Activated gamma-delta T cell treated with anti-CD3 and anti-CD28 coated beads, Interleukin-2, amount 50 U/mL, for 16 hours (primary cell): ENCODE measurements at regions not wholly inside any gene's neighbourhood (a gene's known extent, or its start where the extent isn't known, plus 50 kb on each side); places are given as distances from the start of the nearest gene placed in this dataset.
"Not testable (repeated sequence)": the region's sequence is repeated elsewhere in the genome, so short reads cannot be mapped to it uniquely, and the experiment has no call there.

Experiments used
- DNase-seq: peaks from one replicate; pipeline ENCODE4 v3.0.0-alpha.2; 2020; ENCODE audit warnings: low read depth

DNA sequence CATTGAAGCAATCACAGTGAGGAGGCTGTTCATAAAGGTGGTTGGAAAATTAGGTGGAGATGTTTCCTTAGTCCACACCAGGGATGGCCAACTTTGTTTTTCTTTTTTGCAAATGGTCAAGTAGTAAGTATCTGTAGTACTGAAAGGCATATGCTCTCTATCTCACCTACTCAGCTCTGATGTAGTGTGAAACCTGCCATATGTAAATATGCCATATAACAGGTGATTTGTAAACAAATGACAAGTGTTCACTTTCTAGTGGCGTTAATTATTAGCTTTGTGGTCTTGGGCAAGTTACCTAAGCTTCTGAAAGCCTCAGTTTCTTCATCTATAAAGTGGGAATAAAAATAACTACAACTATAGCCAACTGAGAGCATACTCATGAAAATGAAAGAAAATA is 421.4 kb upstream of the LCORL start:
- no peak for DNase-seq

DNA sequence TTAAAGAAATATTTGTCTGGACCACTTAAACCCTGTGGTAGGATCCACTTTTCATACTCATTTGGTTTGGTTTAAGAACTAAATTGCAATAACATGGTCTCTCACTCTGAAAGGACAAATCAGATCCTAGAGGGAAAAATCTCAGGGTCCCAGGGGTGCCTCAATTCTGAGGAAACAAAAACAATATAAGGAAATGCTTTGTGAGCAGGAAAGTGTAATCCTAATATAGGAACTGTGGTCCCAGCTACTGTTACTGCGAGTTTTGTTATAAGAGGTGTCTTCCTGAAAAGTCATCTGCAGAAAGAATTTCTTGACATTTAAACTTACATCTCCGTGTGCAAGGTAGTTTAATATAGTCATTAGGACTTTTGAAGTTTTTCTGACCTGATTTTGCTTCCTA is 420.1 kb upstream of the LCORL start:
- no peak for DNase-seq

DNA sequence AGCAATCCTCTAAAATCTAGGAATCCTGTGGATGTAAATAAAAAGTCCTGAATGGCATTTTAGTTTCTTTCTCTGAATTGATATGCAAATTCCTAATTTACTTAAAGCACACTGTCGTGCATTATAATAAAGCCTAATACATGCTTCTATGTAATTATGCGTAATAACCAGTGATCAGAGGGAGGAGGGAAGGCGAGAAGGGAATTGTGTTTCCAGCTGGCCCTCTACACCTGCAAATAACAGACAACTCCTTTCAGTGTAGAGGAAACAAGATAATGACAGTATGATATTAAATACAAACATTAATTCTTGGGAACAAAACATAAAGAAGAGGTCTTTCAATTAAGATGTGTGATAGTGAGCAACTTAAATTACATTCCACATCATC is 419.6 kb upstream of the LCORL start:
- no peak for DNase-seq

DNA sequence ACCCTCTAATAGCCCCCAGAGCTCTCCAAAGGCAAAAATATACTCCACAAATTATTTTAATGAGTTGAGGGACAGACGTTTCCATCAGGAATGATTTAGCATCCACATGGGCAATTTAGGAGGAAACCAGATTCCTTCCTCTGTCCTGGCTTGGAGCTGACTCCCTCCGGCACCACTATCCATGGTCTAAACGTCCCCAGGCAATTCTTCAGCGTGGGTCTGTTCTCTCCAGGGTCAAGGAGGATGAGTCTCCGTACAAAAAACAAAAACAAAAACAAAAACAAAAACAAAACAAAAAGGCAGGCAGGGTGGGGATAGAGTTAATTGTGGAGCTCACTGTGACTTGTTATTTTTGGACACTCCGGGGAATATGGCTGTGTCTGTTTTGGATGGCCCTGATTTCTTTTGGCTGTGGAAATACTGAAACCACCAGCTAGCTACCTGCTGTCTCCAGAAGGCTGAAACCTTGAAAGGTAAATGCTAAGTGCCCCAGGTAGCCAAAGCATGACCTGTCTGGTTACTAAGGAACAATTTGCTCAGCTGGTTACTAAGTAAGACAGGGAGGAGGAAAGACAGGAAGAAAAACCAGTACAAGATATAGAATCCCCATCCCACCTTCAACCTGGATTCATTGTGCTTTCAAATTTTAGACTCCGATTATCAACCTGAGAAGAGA is 419.1 kb upstream of the LCORL start:
- DNase-seq = no peak

DNA sequence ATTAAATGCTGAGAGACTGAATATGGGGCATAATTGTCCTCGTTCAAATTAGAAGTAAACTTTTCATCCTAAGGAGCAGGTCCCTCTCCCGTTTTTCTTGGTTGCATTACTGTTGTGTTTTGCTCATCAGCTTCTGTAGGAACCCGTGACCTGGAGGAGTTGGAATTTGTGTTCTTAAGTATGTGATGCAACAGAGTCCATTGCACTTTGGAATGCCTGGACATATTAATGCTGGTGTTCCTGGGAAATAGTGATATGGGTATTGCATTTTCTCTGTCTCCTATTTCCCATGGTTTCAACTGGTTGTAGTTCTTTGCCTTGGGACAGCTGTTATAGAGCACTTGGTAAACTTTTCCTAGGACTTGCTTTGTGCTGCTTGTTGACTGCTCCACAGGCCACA is 417.8 kb upstream of the LCORL start:
- no peak for DNase-seq

DNA sequence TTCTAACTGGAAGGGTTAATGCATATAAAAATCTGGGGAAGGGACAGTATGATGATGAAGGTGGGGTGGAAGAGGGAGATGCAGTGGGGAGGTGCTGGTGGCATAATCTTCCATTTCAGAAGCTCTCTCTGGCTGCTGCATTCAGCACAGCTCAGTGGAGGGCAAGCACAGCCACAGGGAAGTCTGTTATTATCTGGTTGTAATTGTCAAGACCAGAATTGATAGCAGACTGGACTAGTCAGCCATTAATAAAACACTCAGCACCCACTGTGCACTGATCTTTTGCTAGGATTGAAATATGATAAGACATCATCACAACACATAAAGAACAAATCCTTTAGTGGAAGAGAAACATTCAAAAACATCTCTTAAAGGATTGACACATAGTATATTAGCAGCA is 414.2 kb upstream of the LCORL start:
- DNase-seq = no peak

DNA sequence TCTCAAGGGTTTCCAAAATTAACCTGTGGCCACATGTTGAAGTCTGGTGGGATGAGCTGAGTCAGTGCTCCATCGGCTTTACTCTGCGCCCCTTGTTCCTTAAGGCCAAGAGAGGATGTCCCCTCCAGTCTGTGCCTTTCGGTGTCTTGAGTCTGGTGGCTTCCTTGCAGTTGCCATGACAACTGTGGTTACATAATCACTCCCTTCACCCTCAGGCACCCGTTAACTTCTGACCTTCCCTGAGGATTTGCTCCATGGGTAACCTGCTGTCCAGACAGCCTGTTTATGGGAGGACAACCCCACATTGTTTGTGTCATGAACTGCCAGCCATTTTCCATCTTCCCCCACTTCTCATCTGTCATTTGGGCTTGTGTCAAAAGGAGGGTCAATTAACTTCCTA is 401.1 kb upstream of the LCORL start:
- no peak for DNase-seq

DNA sequence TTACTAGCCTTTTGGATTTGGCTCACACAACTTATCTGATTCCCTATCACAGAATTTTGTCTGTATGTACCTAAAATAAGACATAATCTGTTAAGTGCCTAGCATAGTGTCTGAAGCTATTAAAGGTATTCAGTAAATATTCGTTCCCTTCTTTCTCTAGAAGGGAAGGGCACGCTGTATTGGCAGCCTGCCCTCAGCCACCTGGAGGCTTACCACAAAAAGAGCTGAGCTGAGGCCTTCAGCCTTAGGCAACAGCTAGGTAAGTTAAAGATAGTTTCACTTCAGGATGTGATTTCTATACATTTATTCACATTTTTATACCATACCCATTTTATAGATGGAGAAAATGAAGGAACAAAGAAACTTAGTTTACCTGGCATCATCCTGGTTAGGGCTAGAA is 400.0 kb upstream of the LCORL start:
- DNase-seq = no peak

DNA sequence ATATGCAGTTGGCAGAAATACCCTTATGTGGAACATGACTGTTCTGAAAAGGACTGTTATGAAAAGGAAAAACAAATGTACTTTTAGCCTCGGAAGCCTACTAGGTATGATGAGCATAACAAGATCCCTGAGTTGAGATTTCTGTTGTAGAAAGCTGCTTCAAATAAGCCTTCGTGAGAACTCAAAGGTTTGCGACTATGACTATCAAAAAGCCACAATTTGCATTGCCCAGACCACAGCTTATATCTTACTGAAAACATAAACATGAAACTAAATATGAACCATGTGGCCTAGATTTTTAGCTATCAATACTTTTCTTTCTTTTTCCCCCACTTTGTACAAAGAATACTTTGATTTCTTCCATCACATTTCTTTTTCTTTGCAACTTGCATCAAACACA is 398.2 kb upstream of the LCORL start:
- no peak for DNase-seq

DNA sequence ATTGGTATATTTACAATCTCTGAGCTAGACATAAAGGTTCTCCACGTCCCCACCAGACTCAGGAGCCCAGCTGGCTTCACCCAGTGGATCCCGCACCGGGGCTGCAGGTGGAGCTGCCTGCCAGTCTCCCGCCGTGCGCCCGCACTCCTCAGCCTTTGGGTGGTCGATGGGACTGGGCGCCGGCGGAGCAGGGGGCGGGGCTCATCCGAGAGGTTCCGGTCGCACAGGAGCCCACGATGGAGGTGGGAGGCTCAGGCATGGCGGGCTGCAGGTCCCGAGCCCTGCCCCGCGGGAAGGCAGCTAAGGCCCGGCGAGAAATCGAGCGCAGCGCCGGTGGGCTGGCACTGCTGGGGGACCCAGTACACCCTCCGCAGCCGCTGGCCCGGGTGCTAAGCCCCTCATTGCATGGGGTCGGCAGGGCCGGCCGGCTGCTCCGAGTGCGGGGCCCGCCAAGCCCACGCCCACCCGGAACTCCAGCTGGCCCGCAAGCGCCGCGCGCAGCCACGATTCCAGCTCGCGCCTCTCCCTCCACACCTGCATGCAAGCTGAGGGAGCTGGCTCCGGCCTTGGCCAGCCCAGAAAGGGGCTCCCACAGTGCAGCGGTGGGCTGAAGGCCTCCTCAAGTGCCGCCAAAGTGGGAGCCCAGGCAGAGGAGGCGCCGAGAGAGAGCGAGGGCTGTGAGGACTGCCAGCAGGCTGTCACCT is 396.8 kb upstream of the LCORL start:
- not testable (repeated sequence) for DNase-seq

DNA sequence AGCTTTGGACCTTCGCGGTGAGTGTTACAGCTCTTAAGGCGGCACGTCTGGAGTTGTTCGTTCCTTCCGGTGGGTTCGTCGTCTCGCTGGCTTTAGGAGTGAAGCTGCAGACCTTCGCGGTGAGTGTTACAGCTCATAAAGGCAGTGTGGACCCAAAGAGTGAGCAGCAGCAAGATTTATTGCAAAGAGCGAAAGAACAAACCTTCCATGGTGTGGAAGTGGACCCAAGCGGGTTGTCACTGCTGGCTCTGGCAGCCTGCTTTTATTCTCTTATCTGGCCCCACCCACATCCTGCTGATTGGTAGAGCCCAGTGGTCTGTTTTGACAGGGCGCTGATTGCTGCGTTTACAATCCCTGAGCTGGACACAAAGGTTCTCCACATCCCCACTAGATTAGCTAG is 396.1 kb upstream of the LCORL start:
- DNase-seq = not testable (repeated sequence)

DNA sequence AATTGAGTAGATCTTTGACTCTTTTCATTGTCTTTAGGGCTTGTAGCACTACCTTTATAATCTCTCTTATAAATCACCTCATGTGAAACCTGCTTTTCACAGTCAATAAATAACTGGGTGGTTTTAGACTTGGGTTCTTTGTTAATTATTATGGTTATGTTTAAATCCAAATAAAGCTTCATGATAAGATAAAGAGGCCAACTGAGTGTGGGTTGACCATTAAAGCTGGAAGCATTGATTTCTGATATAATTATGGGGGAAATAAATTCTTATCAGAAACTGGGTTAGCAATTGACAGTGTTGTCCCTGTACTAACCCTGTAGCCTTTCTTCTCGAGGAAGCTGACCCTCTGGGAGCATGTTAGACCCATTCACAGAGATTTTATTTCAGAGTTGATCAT is 384.7 kb upstream of the LCORL start:
- DNase-seq = no peak

DNA sequence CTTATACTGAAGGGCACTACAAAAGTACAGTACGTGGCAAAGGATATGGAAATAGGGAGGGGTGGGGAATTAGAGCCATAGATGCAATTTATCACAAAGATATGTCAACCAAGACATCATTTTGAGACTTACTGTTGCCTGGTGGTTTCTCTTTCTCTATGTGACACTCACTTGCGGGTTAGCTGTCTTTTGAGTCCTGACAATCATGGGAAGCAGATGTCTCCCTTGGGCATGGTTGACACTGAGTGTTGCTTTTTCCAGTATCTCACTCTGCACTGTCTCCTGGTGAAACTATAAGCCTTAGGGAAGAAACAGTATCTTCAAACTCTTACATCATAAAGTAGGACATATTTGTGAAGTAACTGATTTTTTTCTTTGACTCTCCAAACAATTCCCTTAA is 383.5 kb upstream of the LCORL start:
- DNase-seq = no peak

DNA sequence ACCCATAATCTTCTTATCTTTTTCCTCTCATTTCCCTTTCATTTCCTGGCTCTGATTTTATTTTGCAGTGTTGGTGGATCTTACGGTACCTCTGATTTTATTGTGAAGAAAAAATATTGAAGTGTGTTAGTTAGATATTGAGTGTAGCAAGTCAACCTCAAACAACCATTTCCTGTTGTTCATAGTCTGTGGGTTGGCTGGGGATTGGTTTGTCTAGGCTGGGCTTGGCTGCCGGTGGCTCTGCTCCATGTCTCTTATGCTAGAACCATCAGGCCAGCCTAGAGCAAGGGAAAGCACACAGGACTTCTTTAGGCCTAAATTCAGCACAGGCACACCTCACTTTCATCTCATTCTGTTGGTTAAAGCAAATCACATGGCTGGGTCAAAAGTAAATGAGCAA is 383.1 kb upstream of the LCORL start:
- no peak for DNase-seq

DNA sequence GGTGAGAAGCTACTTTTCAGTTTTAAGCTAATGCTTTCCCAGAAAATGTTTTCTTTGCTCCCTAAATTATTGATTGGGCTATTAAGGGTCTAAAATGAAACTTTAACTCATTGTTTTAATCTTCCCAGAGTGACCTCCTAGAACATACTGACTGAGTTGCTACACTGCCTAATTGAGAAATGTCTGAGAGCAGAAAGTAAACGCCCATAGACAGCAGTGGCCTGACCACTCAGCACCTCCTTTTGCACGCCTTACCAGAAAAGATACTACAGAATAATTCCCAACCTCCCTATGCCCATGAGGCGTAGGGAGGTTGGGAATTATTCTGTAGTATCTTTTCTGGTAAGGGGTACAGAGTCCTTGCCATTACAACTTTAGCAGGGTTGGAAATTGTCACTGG is 381.8 kb upstream of the LCORL start:
- no peak for DNase-seq

DNA sequence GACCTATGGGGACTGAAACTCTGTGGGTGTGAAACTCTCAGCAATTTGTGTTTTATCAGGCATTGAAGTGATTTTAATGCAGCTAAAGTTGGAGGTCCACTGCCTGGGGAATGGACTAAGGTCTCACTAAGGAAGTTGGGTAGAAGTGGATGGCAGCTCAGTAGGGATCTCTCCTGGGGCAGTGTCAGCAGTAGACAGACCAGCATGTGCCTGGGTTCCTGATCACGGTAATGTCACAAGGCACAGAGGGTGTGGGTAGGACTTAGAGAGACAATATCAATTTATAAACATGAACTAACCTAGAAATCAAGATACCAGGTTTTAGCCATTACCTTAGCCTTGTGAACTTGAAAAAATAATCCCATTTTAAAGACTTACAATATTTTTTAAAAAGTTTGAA is 380.3 kb upstream of the LCORL start:
- DNase-seq = no peak

DNA sequence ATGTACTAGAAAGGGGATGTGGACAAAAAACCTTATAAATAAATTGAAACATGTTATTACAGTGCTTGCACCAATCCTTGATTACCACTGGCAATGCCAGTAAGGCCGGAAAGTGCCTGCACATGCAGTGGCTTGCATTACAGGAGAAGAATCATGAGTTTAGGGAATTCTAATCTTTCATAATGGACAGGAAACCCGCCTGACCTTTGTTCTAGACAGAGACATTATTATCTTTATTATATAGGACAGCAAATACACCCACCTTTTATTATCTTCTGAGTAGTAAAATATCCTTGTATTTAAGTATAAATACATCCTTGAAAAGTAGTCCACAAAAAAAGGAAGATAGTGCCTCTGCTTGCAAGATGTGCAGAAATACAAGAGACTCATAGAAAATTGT is 379.9 kb upstream of the LCORL start:
- no peak for DNase-seq

DNA sequence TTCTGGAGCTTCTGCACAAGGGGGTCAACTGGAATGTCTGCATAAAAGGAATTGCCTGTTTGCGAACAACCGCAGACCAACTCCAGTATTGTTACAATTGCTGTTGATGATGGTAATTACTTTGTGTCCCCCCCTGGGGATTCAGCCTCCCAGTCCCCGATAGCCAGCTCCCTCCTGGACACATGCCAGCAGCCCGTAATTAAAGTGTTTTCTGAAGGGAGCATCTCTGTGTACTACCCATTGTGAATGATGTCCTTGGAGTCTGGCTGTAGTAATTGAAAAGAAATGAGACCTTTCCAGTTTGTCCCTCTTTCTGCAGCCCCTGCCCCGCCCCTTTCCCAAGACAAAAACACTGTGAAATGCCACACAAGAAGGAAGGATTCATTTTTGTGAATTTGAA is 377.1 kb upstream of the LCORL start:
- DNase-seq = no peak

DNA sequence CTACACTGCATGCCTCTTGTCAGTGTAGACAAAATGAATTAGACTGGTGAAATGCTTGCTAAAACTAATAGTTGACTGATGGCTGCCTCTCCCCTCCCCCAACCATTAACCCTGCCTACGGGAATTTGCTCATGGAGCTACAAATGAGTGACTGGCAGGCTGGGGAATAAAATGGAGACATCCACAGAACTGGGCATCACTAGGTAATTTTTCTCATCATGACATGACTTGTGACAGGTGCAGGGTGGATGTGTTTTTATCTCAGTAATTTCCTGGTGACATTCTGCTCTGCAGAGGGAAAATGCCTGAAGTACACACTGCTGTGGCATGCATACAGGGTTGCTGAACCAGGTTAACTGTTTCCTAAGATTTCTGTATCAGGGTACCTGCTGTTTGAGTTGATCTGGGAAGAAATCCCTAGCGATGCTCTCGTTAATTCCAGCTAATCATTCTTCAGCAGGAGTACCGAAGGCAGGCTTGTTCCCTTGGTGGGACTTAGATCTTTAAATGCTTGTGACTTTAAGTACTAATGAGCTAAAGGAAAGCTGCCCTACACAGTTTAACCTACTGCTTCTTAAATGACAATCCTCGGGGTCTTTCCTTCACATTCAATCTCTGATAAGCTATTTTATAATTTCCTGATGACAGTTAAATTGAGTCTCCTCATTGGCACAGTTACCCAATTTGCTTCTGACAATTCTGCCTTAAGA is 376.3 kb upstream of the LCORL start:
- no peak for DNase-seq

DNA sequence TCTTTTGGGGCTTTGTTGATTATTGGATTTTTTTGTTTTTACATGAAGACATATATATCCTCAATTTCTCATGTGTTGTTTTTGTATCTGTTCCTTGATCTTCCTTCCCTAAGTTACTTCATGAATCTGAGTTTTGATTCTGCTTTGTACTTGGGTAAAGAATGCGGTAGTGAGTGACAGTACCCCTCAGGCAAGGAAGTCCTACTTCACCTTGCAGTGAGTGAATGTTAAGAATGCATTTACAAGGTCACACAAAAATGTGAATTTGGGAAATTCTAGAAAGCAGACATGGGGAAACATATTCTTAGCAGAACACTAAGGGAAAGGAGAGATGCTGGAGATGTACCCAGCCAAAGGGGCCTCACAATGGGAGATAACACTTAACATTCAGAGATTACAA is 373.1 kb upstream of the LCORL start:
- DNase-seq = no peak

DNA sequence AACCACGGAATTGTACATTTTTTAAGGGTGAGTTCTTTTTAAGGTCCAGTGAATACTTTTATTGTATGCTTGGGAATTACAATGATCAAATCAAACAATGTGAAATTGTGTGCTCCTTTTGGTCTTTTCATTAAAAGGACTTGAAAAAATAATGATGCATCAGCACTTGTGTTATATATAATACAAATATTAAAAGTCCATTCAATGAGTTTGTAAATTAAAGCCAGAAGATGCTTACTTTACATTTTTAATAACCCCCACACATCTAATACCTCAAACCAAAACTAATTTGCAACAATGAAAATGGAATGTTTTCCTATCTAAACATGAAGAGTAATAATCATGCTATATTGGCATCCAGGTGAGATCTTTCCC is 369.8 kb upstream of the LCORL start:
- no peak for DNase-seq

DNA sequence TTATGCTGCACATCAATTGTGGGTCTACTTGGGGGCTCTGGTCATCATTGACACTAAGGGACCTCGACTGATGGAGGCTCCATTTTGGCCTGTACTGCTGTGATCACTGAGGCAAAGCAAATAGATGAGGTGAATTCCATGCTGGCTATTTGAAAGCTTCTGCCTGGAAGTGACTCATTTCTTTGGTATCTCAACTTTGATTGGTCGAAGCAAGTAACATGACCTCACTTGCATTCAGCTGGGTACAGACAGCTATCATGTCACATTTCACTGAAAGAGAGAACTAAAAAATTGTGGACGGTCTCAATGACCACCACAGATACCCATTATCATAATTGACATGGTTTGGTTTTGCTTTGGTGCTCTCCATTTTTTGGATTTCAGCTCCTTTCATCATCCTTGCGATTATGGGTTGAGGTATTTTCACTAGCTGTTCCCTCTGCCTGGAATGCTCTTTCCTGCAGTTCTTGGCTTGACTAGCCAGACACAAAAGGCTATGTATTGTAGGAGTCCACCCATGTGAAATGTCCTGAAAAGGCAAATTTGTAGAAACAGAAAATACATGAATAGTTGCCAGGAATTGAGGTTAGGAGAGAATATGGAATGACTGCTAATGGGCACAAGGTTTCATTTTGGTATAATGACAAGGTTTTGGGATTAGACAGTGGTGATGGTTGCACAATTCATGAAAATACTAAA is 369.2 kb upstream of the LCORL start:
- DNase-seq = no peak

DNA sequence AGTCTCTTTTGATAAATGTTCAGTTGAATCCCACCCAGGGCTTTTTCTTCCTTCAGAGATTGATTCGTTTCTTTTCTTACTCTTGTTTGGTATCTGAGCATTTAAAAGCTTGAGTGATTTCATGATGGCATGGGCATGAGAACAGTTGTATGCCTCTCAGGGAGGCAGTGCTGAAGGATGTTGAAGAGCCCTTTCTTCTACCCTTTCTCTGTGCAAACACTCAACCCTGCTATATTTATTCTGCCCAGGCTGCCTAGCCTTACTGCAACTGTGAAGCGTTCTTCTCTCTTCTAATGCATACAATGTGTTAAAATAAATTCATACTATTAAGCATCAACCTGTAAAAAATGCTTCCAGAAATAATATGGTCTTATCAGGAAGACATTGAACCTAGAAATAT is 367.6 kb upstream of the LCORL start:
- no peak for DNase-seq
